GM19468 (cell line): ENCODE measurements at regions not wholly inside any gene's neighbourhood (a gene's known extent, or its start where the extent isn't known, plus 50 kb on each side); places are given as distances from the start of the nearest gene placed in this dataset.

ENCODE experiments used
- ATAC-seq: cut with Tn5 transposase; IDR thresholded peaks from one replicate; pipeline ENCODE4 v1.9.1; 2021; ENCODE audit warnings: mild to moderate bottlenecking, moderate library complexity, moderate number of reproducible peaks; ENCODE audit not compliant: unreplicated experiment; ENCODE audit errors: extremely low read depth

DNA sequence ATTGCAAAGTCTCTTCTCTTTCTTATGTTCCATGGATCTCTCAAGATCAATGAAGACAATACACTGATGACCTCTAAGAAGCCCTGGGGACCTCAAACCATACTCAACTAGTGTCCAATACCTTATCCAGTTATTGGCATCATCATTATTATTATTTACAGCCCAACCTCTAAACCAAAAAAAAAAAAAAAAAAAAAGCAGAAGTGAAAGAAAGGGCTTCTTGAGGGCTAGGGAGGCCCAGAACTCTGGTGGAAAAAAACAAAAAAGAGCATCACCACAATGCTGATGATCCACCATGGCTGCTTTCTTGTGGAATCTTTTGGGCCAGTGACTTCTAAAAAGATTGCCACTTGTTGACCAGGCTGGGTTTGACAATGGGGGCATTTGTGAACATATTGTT is 324.9 kb downstream of the LPIN1 start:
- ATAC-seq: no peak

DNA sequence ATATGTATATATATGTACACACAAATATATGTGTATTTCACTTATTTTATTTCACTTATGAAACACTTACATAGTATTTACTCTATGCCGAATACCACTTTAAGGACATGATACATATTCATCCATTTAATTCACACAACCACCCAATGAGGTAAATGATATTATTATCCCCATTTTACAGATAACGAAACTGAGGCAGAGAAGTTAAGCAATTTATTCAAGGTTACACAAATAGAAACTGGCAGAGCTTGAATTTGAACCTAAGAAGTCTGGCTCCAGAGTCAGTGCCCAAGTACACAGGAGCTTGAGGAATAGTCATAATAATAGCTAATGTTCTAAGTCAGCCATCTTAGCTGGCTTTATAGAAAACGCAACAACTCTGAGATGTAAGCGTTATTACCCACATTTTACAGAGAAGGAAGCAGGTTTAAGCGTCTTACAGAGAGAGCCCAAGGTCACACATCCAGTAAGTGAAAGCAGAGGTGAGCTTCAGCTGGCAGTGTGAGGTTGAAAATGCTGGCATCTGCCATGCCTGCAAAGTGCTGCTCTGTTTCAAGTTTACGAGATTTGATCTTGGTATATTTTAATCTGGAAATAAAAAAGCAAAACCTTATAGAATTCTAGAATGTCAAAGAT is 326.9 kb downstream of the LPIN1 start:
- ATAC-seq: no peak

GRCh38 chr2:12074126-12074844 is 327.9 kb downstream of the LPIN1 start:
- no peak for ATAC-seq

- ATAC-seq: no peak
Observed at GRCh38 chr2:12074845-12075217, 328.4 kb downstream of the LPIN1 start.

- no peak for ATAC-seq
Observed at GRCh38 chr2:12075603-12076002, 329.2 kb downstream of the LPIN1 start.

GRCh38 chr2:12076810-12077209 is 330.4 kb downstream of the LPIN1 start:
- ATAC-seq: no peak

DNA sequence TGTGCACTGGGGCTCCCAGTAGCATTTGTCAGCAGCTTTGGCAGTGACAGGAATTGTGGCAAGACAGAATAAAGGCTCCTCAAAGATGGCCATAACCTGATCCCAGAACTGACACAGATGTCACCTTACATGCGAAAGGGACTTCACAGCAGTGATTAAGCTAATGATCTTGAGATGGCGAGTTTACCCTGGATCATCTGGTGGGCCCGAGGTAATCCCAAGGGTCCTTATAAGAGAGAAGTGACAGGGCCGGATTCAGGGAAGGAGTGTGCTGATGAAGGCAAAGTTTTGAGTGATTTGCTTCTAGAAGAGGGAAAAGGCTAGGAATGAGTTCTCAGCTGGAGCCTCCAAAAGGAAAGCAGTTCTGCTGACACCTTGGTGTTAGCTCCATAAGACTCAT is 333.9 kb downstream of the LPIN1 start:
- no peak for ATAC-seq

GRCh38 chr2:12081481-12082210 is 335.2 kb downstream of the LPIN1 start:
- no peak for ATAC-seq

DNA sequence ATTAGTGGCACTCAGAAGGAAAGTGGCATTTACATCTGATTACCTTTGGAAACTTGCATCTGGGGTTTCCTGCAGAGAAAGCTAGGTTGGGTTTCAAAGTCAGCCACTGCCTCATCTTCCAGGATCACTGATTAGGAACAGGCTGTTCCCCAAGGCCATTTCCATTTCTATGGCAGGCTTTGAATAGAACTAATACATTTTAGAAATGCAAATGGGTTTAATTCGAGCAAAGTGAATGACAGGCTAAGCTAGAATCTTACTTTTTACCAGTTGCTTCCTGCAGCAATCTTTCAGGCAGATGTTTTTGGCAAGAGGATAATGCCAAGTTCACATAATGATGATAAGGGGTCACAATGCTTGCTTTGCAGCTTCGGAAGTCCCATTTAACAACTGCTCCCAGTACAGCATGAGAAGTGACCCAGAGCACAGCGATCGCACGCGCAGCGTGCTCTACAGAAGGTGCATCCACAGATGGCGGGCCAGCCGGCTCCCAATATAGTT is 336.7 kb downstream of the LPIN1 start:
- ATAC-seq: no peak

GRCh38 chr2:12083713-12084419 is 337.4 kb downstream of the LPIN1 start:
- no peak for ATAC-seq

DNA sequence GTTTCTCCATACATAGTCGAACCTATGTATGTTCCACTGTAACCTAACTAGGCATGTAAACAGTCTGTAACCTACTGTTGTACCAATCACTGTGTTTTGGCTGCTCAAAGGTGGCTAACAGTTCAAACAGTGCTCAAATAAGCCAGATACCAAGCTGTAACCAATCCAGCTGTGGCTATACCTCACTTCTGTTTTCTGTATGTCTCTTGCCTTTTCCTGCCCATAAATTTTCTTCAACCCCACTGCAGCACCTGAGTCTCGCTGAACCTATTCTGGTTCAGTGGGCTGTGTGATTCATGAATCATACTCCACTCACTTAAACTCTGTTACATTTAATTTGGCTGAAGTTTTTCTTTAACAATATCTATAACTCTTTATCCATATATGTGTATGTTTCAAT is 340.7 kb downstream of the LPIN1 start:
- no peak for ATAC-seq

GRCh38 chr2:12087671-12088380 is 341.4 kb downstream of the LPIN1 start:
- ATAC-seq: no peak

GRCh38 chr2:12089001-12089400 is 342.6 kb downstream of the LPIN1 start:
- ATAC-seq: no peak

DNA sequence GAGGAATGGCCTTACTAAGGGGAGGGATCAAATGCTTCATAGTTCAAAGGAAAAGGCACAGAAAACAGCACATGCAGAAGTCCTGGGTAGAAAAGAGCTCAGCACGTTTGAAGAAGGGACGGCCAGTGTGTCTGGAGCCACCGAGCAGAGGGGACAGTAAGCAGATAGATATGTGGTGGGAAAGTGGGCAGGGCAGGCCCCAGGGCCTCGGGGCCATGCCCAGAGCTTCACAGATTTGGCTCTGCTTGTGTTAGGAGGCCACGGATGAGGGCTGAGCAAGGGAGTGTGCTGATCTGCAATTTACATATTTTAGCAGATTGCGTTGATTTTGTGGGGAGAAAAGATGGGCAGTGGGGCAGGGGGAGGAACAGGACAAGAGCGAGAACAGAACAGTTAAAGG is 343.1 kb downstream of the LPIN1 start:
- ATAC-seq: no peak

DNA sequence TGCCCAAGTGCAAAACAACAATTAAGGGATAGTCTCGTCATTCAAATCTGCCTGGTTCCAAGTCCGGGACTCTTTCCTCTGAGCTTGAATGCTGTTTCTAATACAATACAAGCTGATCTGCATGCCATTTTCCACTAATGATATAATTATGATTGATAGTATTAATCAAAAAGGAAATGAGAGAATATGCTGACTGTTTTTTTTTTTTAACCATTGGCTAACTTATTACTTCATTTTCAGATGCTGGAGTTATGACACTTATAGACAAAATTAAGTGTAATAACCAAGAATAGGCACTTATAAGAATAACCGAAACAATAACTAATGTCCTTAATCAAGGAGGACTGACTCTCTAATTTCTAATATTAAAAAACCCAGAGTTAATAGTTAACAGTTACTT is 343.6 kb downstream of the LPIN1 start:
- no peak for ATAC-seq

DNA sequence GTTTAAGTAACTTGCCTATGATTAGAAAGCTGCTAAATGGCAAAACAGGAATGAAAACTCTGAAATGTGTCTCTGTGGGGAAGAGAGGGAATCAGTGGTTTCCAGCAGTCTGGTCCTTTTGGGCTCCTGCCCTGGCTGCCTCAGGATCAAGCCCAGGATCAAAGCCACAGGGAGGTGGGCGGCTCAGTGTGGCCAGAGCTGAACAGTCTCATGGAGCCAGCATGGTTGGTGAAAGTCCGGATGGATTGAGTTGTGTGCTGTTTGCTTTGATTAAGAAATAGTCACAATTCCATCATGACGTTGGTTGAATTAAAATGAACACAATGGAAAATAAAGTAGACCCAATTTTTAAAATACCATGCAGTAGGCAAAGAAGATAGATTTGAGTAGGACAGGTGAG is 344.2 kb downstream of the LPIN1 start:
- ATAC-seq: no peak

- ATAC-seq: no peak
Observed at GRCh38 chr2:12091201-12091806, 344.9 kb downstream of the LPIN1 start.

DNA sequence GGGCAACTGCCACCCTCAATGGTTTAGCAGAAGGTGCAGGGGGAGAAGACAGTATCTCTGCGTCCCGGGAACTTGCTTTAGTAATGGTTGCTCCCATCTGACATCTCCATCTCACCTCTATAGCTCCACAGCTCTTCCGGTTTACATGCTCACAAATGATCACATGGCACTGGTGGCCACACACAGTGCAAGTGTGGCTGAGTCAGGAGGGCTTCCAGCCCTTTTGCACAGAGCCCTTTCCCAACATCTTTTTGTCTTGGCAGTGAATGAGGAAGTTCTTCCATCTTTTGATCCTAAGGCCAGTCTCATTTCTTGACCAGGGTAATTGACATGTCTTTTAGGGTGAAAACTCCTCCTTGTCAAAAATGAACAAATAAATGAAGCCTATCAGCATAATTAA is 347.7 kb downstream of the LPIN1 start:
- ATAC-seq: no peak

DNA sequence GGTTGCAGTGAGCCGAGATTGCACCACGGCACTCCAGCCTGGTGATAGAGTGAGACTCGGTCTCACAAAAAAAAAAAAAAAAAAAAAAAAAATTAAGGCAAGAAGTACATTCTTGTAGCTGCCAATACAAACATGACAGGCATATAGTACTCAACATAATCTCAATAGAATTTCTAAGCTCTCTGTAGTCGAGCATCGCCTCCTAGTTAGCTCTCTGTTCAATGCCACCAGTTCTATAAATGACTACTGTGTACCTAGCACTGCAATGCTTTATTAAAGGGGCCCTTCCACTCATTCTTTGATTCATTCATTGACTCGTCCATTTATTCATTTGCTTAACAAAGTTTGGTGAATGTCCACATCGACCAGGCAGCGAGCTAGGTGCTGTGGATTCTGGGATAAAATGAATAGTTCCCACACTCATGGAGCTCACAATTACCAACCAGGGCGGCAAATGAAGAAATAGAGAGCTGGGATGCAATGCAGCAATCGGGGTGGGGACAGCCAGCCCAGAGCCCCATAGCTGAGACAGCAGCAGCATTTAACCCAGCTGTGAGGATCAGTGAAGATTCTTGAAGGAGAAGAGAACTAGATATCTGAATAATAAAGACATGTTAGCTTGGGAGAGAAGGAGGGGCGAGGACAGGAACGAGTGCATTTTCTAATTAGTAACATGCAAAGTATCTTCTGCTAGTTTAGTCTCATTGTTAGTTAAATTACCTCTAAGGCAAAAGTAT is 349.8 kb downstream of the LPIN1 start:
- no peak for ATAC-seq
